Upper lobe of left lung (tissue), 6 donors: ENCODE measurements at regions not wholly inside any gene's neighbourhood (a gene's known extent, or its start where the extent isn't known, plus 50 kb on each side); places are given as distances from the start of the nearest gene placed in this dataset.
"Not testable (repeated sequence)": the region's sequence is repeated elsewhere in the genome, so short reads cannot be mapped to it uniquely, and the experiment has no call there.

Experiments
- ATAC-seq, 2 donors: fragments of 200-7000 bp; cut with Tn5 transposase; one replicate each; pipeline ENCODE4 v1.9.1; 2022; ENCODE audit warnings: mild to moderate bottlenecking in 2 of 2, moderate library complexity in 2 of 2; ENCODE audit not compliant: low FRiP score in 2 of 2
- DNase-seq, 2 donors: peaks; one replicate each; pipeline ENCODE4 v3.0.0-alpha.2; 2019 to 2020
- H3K27ac ChIP-seq, 4 donors: fragments of 200-600 bp; sonication (generic); one replicate each; pipeline ENCODE4 v1.5.1; 2016 to 2019
- H3K27me3 ChIP-seq, 4 donors: fragments of 200-600 bp; sonication (generic); one replicate each; pipeline ENCODE4 v1.5.1; 2017 to 2019
- H3K36me3 ChIP-seq, 4 donors: fragments of 200-600 bp; sonication (generic); one replicate each; pipeline ENCODE4 v1.5.1; 2016 to 2019
- H3K4me1 ChIP-seq, 4 donors: fragments of 200-600 bp; sonication (generic); one replicate each; pipeline ENCODE4 v1.5.1; 2018 to 2019
- H3K4me3 ChIP-seq, 4 donors: fragments of 200-600 bp; sonication (generic); one replicate each; pipeline ENCODE4 v1.5.1; 2017 to 2019; ENCODE audit warnings: mild to moderate bottlenecking in 2 of 4, moderate library complexity in 1 of 4
- H3K9me3 ChIP-seq, 4 donors: fragments of 200-600 bp; sonication (generic); one replicate each; pipeline ENCODE4 v1.5.1; 2018 to 2019
- CTCF ChIP-seq, 6 experiments: fragments of 450-650 bp in 4 of 6; fragments of 200-600 bp in 2 of 6; sonication (generic) in 2 of 6; IDR thresholded peaks; one replicate each; pipeline ENCODE4 v1.5.1; 2016 to 2019; ENCODE audit warnings: antibody characterized with exemption in 6 of 6
- EP300 ChIP-seq, 4 donors: sonication (generic); formaldehyde crosslinking; IDR thresholded peaks; one replicate each; pipeline ENCODE4 v1.5.1; 2017; ENCODE audit warnings: antibody characterized with exemption in 4 of 4, control low read depth in 2 of 4
- POLR2A ChIP-seq, 4 donors: fragments of 450-650 bp; IDR thresholded peaks; one replicate each; pipeline ENCODE4 v1.5.1; 2016 to 2017; ENCODE audit warnings: antibody characterized with exemption in 4 of 4, mild to moderate bottlenecking in 2 of 4
- POLR2AphosphoS5 ChIP-seq, 2 donors: sonication (generic); formaldehyde crosslinking; IDR thresholded peaks; one replicate each; pipeline ENCODE4 v1.5.1; 2017; ENCODE audit warnings: antibody characterized with exemption in 2 of 2
- WGBS, 2 donors: methylation state at CpG; one replicate each; pipeline ENCODE4 v1.1.5; 2017 to 2018; 5-methylcytosine and 5-hydroxymethylcytosine counted together
- donor health status: DM: no; HTN: no; CAD: no; lungs with moderate emphysema.
- donor health status: DM: no; HTN: yes; CAD: no; lungs with severe emphysema.

- Histone ChIP-seq H3K27me3 (no peaks in the 10 kb centered on the region), H3K9me3 (no peaks in the 10 kb centered on the region), H3K4me1 (peaks cover 0 to 6% (median 2%) of the 10 kb centered on the region in 4 donors), H3K27ac (no peak overlapping the region), H3K4me3 (no peak overlapping the region), H3K36me3 (no peaks in the 10 kb centered on the region)
- TF ChIP-seq POLR2A (IDR thresholded peaks at IDR 0.05) (no peak), EP300 (IDR thresholded peaks at IDR 0.05) (no peak), CTCF (IDR thresholded peaks at IDR 0.05) (no peak)
- ATAC-seq (no peak), DNase-seq (no peak)
- WGBS, 2 donors = 100% methylated on average over 2 of the region's 2 CpGs
These were observed 62.1 kb downstream of the RESF1 start for GRCh38 chr12:32021346-32021773.

GRCh38 chr12:32022387-32022786 is 63.2 kb downstream of the RESF1 start:
- ATAC-seq, H3K36me3 ChIP-seq, H3K27me3 ChIP-seq, H3K4me1 ChIP-seq, H3K9me3 ChIP-seq, DNase-seq, H3K27ac ChIP-seq, H3K4me3 ChIP-seq: not testable (repeated sequence)
- WGBS, 2 donors = 94 to 95% methylated on average over 10 of the region's 10 CpGs

GRCh38 chr12:32023861-32024260 is 64.6 kb downstream of the RESF1 start:
- not testable (repeated sequence) for DNase-seq, H3K4me3 ChIP-seq, H3K27ac ChIP-seq, H3K36me3 ChIP-seq, H3K9me3 ChIP-seq, H3K27me3 ChIP-seq, ATAC-seq, H3K4me1 ChIP-seq
- 86 to 90% methylated on average over 9 of the region's 9 CpGs for WGBS, 2 donors

- Histone ChIP-seq H3K27ac (no peak overlapping the region), H3K9me3 (no peaks in the 10 kb centered on the region), H3K4me3 (no peak overlapping the region), H3K27me3 (no peaks in the 10 kb centered on the region), H3K36me3 (no peaks in the 10 kb centered on the region), H3K4me1 (peaks cover 0 to 6% (median 2%) of the 10 kb centered on the region in 4 donors)
- TF ChIP-seq EP300 (IDR thresholded peaks at IDR 0.05) (no peak), POLR2AphosphoS5 (IDR thresholded peaks at IDR 0.05) (no peak), POLR2A (IDR thresholded peaks at IDR 0.05) (no peak), CTCF (IDR thresholded peaks at IDR 0.05) (no peak)
- 71 to 72% methylated on average over 8 of the region's 8 CpGs for WGBS, 2 donors
- ATAC-seq (peak in 1 of 2 donors; percentile 49), DNase-seq (no peak)
These were observed 65.8 kb downstream of the RESF1 start for GRCh38 chr12:32024884-32025592.

- Histone ChIP-seq H3K4me1 (peaks cover 0 to 6% (median 2%) of the 10 kb centered on the region in 4 donors), H3K36me3 (no peaks in the 10 kb centered on the region), H3K27ac (no peak overlapping the region), H3K4me3 (no peak overlapping the region), H3K9me3 (no peaks in the 10 kb centered on the region), H3K27me3 (no peaks in the 10 kb centered on the region)
- ATAC-seq = no peak
- no peak for TF ChIP-seq POLR2A (IDR thresholded peaks at IDR 0.05)
- no peak for TF ChIP-seq POLR2AphosphoS5 (IDR thresholded peaks at IDR 0.05)
- TF ChIP-seq EP300 (IDR thresholded peaks at IDR 0.05) = no peak
- no peak for TF ChIP-seq CTCF (IDR thresholded peaks at IDR 0.05)
- DNase-seq = no peak
- 80 to 83% methylated on average over 8 of the region's 8 CpGs for WGBS, 2 donors
These were observed 66.7 kb downstream of the RESF1 start for GRCh38 chr12:32025906-32026305.

GRCh38 chr12:32027684-32028365 is 68.6 kb downstream of the RESF1 start:
- DNase-seq (peak in 1 of 2 donors; percentile 28), ATAC-seq (no peak)
- no peak for TF ChIP-seq EP300 (IDR thresholded peaks at IDR 0.05)
- TF ChIP-seq POLR2AphosphoS5 (IDR thresholded peaks at IDR 0.05) = no peak
- TF ChIP-seq POLR2A (IDR thresholded peaks at IDR 0.05) = no peak
- TF ChIP-seq CTCF (IDR thresholded peaks at IDR 0.05) = no peak
- no peaks in the 10 kb centered on the region for H3K27me3 ChIP-seq
- no peaks in the 10 kb centered on the region for H3K9me3 ChIP-seq
- H3K4me1 ChIP-seq = peaks cover 0 to 6% (median 2%) of the 10 kb centered on the region in 4 donors
- WGBS, 2 donors = 83 to 85% methylated on average over 6 of the region's 6 CpGs
- no peak overlapping the region for H3K27ac ChIP-seq
- H3K4me3 ChIP-seq = no peak overlapping the region
- H3K36me3 ChIP-seq = no peaks in the 10 kb centered on the region
